ENCODE measurements at regions not wholly inside any gene's neighbourhood (a gene's known extent, or its start where the extent isn't known, plus 50 kb on each side); places are given as distances from the start of the nearest gene placed in this dataset.

DNA sequence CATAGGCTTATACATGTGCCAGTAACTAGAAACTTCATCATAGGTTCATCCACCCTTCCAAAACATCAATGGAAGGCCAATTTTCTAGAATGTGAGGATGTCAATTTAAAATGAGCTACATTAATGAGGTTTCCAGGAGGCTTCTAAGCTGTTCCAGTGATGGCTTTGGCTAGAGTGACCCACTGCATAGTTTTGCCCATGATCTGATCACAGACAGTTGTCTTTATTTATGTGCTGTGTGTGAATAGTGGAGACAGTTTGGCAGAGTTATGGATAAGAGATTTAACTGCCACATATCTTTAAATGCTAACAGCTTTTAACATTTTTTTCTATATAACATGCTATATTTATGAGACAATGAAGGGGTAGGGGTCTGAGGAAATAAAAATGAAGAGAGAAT, 139.0 kb upstream of the ZNF462 start:
- TF ChIP-seq EGR1 (IDR thresholded peaks at IDR 0.05) (no peak), ZBTB7A (IDR thresholded peaks at IDR 0.05; ENCODE audit: low read depth) (no peak), RAD21 (IDR thresholded peaks at IDR 0.05; ENCODE audit: low read depth) (no peak), TEAD4 (IDR thresholded peaks at IDR 0.05) (no peak), TAF1 (IDR thresholded peaks at IDR 0.05; ENCODE audit: low read depth) (no peak), CEBPB (IDR thresholded peaks at IDR 0.05) (no peak), FOXM1 (IDR thresholded peaks at IDR 0.05; ENCODE audit: borderline replicate concordance, low read depth) (no peak), TCF12 (IDR thresholded peaks at IDR 0.05; ENCODE audit: low read depth) (no peak), CREB1 (IDR thresholded peaks at IDR 0.05; ENCODE audit: low read depth) (no peak), YY1 (IDR thresholded peaks at IDR 0.05; ENCODE audit: low read depth) (no peak), EP300 (IDR thresholded peaks at IDR 0.05; ENCODE audit: borderline replicate concordance) (no peak), NFIC (IDR thresholded peaks at IDR 0.05) (no peak)
- TF ChIP-seq, protein P1, sequence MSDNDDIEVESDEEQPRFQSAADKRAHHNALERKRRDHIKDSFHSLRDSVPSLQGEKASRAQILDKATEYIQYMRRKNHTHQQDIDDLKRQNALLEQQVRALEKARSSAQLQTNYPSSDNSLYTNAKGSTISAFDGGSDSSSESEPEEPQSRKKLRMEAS (IDR thresholded peaks at IDR 0.05), result no peak
- TF ChIP-seq, protein P2, sequence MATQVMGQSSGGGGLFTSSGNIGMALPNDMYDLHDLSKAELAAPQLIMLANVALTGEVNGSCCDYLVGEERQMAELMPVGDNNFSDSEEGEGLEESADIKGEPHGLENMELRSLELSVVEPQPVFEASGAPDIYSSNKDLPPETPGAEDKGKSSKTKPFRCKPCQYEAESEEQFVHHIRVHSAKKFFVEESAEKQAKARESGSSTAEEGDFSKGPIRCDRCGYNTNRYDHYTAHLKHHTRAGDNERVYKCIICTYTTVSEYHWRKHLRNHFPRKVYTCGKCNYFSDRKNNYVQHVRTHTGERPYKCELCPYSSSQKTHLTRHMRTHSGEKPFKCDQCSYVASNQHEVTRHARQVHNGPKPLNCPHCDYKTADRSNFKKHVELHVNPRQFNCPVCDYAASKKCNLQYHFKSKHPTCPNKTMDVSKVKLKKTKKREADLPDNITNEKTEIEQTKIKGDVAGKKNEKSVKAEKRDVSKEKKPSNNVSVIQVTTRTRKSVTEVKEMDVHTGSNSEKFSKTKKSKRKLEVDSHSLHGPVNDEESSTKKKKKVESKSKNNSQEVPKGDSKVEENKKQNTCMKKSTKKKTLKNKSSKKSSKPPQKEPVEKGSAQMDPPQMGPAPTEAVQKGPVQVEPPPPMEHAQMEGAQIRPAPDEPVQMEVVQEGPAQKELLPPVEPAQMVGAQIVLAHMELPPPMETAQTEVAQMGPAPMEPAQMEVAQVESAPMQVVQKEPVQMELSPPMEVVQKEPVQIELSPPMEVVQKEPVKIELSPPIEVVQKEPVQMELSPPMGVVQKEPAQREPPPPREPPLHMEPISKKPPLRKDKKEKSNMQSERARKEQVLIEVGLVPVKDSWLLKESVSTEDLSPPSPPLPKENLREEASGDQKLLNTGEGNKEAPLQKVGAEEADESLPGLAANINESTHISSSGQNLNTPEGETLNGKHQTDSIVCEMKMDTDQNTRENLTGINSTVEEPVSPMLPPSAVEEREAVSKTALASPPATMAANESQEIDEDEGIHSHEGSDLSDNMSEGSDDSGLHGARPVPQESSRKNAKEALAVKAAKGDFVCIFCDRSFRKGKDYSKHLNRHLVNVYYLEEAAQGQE (IDR thresholded peaks at IDR 0.05; ENCODE audit: low read depth), result no peak

DNA sequence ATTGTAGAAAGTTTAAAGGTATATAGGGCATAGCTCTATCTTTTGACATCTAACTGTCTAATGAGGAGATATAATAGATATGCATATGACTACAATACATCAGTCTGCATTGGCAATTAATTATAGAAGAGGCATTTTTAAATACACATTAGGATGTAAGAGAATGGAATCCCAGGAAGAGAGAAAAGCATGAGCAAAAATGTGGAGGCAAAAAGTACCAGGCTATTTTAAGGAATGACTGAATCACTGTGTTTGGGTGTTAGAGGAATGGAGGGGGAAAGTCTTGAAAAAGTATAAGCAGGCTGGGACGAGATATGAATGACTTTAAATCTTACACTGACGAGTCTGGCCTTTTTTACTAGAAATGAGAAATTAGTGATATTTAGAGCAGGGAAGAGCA, 138.4 kb upstream of the ZNF462 start:
- TF ChIP-seq TEAD4 (IDR thresholded peaks at IDR 0.05) (no peak), EGR1 (IDR thresholded peaks at IDR 0.05) (no peak), TAF1 (IDR thresholded peaks at IDR 0.05; ENCODE audit: low read depth) (no peak)

DNA sequence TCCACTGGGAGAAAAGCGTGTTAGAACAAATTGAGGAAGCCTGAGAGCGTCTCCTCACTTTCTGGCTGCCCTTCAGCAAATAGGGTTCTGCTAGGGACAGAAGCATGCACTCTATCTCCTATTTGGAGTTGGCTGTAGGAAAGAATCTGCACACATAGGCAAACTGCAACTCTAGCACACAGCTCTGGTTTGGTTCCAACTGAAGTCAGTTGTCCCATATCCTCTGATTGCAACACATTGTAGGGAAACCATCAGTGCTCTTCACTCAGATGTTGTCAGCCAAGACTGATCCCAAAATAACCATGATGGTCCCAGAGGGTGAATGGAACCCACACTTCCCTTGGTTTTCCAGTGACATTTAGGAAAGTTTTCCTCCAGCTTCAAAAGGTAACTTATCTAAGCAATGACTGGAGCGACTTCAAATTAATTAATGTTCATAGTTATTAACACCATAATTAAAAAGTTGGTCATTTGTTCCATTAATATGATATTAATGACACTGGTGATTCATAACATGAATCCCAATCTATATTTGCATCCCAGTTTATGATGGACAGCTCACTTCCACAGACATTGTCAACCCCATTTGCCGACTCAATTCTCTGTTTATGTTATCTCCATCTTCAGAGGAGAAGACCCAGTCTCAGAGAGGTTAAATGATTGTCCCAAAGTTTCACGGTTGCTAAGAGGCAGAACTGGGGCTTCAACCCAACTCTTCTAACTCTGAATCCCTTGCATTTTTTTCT, 136.7 kb upstream of the ZNF462 start:
- TF ChIP-seq, protein P1 (IDR thresholded peaks at IDR 0.05), result no peak
- TF ChIP-seq YY1 (IDR thresholded peaks at IDR 0.05; ENCODE audit: low read depth) (no peak), NFIC (IDR thresholded peaks at IDR 0.05) (no peak), RAD21 (IDR thresholded peaks at IDR 0.05; ENCODE audit: low read depth) (no peak), TEAD4 (IDR thresholded peaks at IDR 0.05) (no peak), CEBPB (IDR thresholded peaks at IDR 0.05) (no peak), TCF12 (IDR thresholded peaks at IDR 0.05; ENCODE audit: low read depth) (no peak), EGR1 (IDR thresholded peaks at IDR 0.05) (no peak), TAF1 (IDR thresholded peaks at IDR 0.05; ENCODE audit: low read depth) (no peak), CREB1 (IDR thresholded peaks at IDR 0.05; ENCODE audit: low read depth) (no peak), ZBTB7A (IDR thresholded peaks at IDR 0.05; ENCODE audit: low read depth) (no peak), EP300 (IDR thresholded peaks at IDR 0.05; ENCODE audit: borderline replicate concordance) (no peak), FOXM1 (IDR thresholded peaks at IDR 0.05; ENCODE audit: borderline replicate concordance, low read depth) (no peak)
- TF ChIP-seq, protein P3, sequence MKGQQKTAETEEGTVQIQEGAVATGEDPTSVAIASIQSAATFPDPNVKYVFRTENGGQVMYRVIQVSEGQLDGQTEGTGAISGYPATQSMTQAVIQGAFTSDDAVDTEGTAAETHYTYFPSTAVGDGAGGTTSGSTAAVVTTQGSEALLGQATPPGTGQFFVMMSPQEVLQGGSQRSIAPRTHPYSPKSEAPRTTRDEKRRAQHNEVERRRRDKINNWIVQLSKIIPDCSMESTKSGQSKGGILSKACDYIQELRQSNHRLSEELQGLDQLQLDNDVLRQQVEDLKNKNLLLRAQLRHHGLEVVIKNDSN (IDR thresholded peaks at IDR 0.05), result no peak
- TF ChIP-seq, protein P2 (IDR thresholded peaks at IDR 0.05; ENCODE audit: low read depth), result no peak

- TF ChIP-seq YY1 (IDR thresholded peaks at IDR 0.05; ENCODE audit: low read depth), result no peak
- TF ChIP-seq, protein P1 (IDR thresholded peaks at IDR 0.05), result no peak
- TF ChIP-seq EP300 (IDR thresholded peaks at IDR 0.05; ENCODE audit: borderline replicate concordance), result no peak
- TF ChIP-seq TCF12 (IDR thresholded peaks at IDR 0.05; ENCODE audit: low read depth), result no peak
- TF ChIP-seq CEBPB (IDR thresholded peaks at IDR 0.05), result no peak
- no peak for TF ChIP-seq TEAD4 (IDR thresholded peaks at IDR 0.05)
- no peak for TF ChIP-seq FOXM1 (IDR thresholded peaks at IDR 0.05; ENCODE audit: borderline replicate concordance, low read depth)
- TF ChIP-seq, protein P3 (IDR thresholded peaks at IDR 0.05), result no peak
- TF ChIP-seq, protein P2 (IDR thresholded peaks at IDR 0.05; ENCODE audit: low read depth), result no peak
- no peak for TF ChIP-seq EGR1 (IDR thresholded peaks at IDR 0.05)
- TF ChIP-seq RAD21 (IDR thresholded peaks at IDR 0.05; ENCODE audit: low read depth), result no peak
- no peak for TF ChIP-seq CREB1 (IDR thresholded peaks at IDR 0.05; ENCODE audit: low read depth)
- no peak for TF ChIP-seq TAF1 (IDR thresholded peaks at IDR 0.05; ENCODE audit: low read depth)
- TF ChIP-seq ZBTB7A (IDR thresholded peaks at IDR 0.05; ENCODE audit: low read depth), result no peak
- TF ChIP-seq NFIC (IDR thresholded peaks at IDR 0.05), result no peak
Measured at GRCh38 chr9:106727969-106728368, 135.0 kb upstream of the ZNF462 start.
